Smooth muscle cell (in vitro differentiated cells): ENCODE measurements at regions not wholly inside any gene's neighbourhood (a gene's known extent, or its start where the extent isn't known, plus 50 kb on each side); places are given as distances from the start of the nearest gene placed in this dataset.

Experiments
- DNase-seq: peaks from one replicate; lab custom pipeline; 2025; ENCODE audit not compliant: unreplicated experiment; lab: John Stamatoyannopoulos, UW
- H2AFZ ChIP-seq: fragments of 200-600 bp; sonication (generic); 2 replicates; pipeline ENCODE4 v1.6.0; 2016; ENCODE audit warnings: antibody characterized with exemption, low read depth, mild to moderate bottlenecking
- H3F3A ChIP-seq: fragments of 200-600 bp; sonication (generic); 2 replicates; pipeline ENCODE4 v1.6.0; 2017; ENCODE audit warnings: antibody characterized with exemption, low read depth
- H3K27ac ChIP-seq: fragments of 200-600 bp; sonication (generic); 2 replicates; pipeline ENCODE4 v1.5.1; 2016; ENCODE audit warnings: low read depth, mild to moderate bottlenecking
- H3K27me3 ChIP-seq: fragments of 200-600 bp; sonication (generic); 2 replicates; pipeline ENCODE4 v1.6.1; 2016; ENCODE audit warnings: low read depth, mild to moderate bottlenecking
- H3K36me3 ChIP-seq: fragments of 200-600 bp; sonication (generic); 2 replicates; pipeline ENCODE4 v1.5.1; 2016; ENCODE audit warnings: low read depth
- H3K4me1 ChIP-seq: fragments of 200-600 bp; sonication (generic); 2 replicates; pipeline ENCODE4 v1.5.1; 2016; ENCODE audit warnings: low read depth
- H3K4me2 ChIP-seq: fragments of 200-600 bp; sonication (generic); 2 replicates; pipeline ENCODE4 v1.6.0; 2016; ENCODE audit warnings: mild to moderate bottlenecking
- H3K4me3 ChIP-seq: fragments of 200-600 bp; sonication (generic); 2 replicates; pipeline ENCODE4 v1.5.1; 2016; ENCODE audit warnings: mild to moderate bottlenecking
- H3K79me2 ChIP-seq: fragments of 200-600 bp; sonication (generic); 2 replicates; pipeline ENCODE4 v1.6.0; 2016; ENCODE audit warnings: low read depth, mild to moderate bottlenecking
- H3K9ac ChIP-seq: fragments of 200-600 bp; sonication (generic); 2 replicates; pipeline ENCODE4 v1.6.0; 2016; ENCODE audit warnings: low read depth
- H3K9me3 ChIP-seq: fragments of 200-600 bp; sonication (generic); replicated peaks from 2 replicates; pipeline ENCODE4 v1.5.1; 2016; ENCODE audit warnings: low read depth
- H4K20me1 ChIP-seq: fragments of 200-600 bp; sonication (generic); 2 replicates; pipeline ENCODE4 v1.6.0; 2016; ENCODE audit warnings: low read depth
- WGBS: methylation state at CpG from one replicate; pipeline ENCODE4 v1.1.7; 2016; ENCODE audit warnings: low lambda C conversion rate; 5-methylcytosine and 5-hydroxymethylcytosine counted together
- TF ChIP-seq, protein P1 (sequence below): fragments of 200-600 bp; sonication (generic); IDR thresholded peaks from 2 replicates; pipeline ENCODE4 v1.5.1; 2017; ENCODE audit warnings: borderline replicate concordance, mild to moderate bottlenecking, antibody characterized with exemption; ENCODE audit not compliant: insufficient read depth, poor library complexity, severe bottlenecking

DNA sequence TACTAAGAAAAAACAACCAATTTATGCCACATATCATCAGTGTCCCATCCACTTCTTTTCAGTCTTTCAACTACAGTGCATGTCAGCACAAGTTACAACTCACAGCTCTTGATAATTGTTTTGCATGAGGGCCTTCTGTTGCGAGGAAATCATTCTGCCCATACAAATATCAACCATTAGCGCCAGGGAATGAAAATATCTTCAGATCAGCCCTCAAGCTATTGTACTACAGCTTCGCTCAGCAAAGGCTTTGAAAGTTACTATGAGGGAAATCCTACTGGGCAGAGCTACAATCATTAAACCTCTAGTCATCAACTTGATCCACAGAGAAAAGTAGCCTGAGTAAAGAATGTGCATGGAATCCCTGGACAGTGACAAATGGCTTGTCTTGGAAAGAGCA lies 1023.6 kb upstream of the HS3ST1 start:
- WGBS: 78% methylated on average over 3 of the region's 3 CpGs
- no peak overlapping the region for H2AFZ ChIP-seq
- H3K9ac ChIP-seq: no peak overlapping the region
- no peak overlapping the region for H3K4me2 ChIP-seq
- no peaks in the 10 kb centered on the region for H3K79me2 ChIP-seq
- no peaks in the 10 kb centered on the region for H3F3A ChIP-seq
- H3K9me3 ChIP-seq: no peaks in the 10 kb centered on the region
- H3K4me1 ChIP-seq: no peaks in the 10 kb centered on the region
- no peaks in the 10 kb centered on the region for H3K36me3 ChIP-seq
- DNase-seq: no peak
- H3K27me3 ChIP-seq: no peaks in the 10 kb centered on the region
- H4K20me1 ChIP-seq: no peaks in the 10 kb centered on the region
- TF ChIP-seq, protein P1, sequence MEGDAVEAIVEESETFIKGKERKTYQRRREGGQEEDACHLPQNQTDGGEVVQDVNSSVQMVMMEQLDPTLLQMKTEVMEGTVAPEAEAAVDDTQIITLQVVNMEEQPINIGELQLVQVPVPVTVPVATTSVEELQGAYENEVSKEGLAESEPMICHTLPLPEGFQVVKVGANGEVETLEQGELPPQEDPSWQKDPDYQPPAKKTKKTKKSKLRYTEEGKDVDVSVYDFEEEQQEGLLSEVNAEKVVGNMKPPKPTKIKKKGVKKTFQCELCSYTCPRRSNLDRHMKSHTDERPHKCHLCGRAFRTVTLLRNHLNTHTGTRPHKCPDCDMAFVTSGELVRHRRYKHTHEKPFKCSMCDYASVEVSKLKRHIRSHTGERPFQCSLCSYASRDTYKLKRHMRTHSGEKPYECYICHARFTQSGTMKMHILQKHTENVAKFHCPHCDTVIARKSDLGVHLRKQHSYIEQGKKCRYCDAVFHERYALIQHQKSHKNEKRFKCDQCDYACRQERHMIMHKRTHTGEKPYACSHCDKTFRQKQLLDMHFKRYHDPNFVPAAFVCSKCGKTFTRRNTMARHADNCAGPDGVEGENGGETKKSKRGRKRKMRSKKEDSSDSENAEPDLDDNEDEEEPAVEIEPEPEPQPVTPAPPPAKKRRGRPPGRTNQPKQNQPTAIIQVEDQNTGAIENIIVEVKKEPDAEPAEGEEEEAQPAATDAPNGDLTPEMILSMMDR: no peak
- no peak overlapping the region for H3K4me3 ChIP-seq
- no peak overlapping the region for H3K27ac ChIP-seq

DNA sequence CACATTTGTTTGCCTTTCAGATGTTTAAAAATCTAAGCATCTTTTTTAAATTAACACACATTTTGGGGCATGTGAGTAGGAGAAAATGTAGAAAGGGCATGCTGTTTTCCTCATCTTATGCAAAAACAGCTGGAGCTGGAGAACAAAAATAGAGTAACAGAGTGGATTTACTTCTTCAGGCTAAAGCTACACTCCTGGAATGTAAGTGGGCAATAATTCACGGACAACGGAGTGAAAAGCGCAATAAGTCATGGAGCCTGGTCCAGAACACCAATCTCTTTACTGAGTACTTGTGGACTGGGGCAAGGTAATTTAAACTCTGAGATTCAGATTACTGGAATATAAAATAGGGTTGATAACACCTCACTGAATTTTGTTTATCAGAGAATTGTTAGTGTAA lies 1018.8 kb upstream of the HS3ST1 start:
- TF ChIP-seq, protein P1: no peak
- no peak for DNase-seq
- WGBS: 52% methylated on average over 3 of the region's 3 CpGs
- no peaks in the 10 kb centered on the region for H3K9me3 ChIP-seq
- no peak overlapping the region for H3K4me2 ChIP-seq
- H2AFZ ChIP-seq: no peak overlapping the region
- no peaks in the 10 kb centered on the region for H3K4me1 ChIP-seq
- no peaks in the 10 kb centered on the region for H4K20me1 ChIP-seq
- H3K27ac ChIP-seq: no peak overlapping the region
- H3K4me3 ChIP-seq: no peak overlapping the region
- H3K79me2 ChIP-seq: no peaks in the 10 kb centered on the region
- no peaks in the 10 kb centered on the region for H3K36me3 ChIP-seq
- H3K9ac ChIP-seq: no peak overlapping the region
- peaks cover 9% of the 10 kb centered on the region for H3K27me3 ChIP-seq
- no peaks in the 10 kb centered on the region for H3F3A ChIP-seq

DNA sequence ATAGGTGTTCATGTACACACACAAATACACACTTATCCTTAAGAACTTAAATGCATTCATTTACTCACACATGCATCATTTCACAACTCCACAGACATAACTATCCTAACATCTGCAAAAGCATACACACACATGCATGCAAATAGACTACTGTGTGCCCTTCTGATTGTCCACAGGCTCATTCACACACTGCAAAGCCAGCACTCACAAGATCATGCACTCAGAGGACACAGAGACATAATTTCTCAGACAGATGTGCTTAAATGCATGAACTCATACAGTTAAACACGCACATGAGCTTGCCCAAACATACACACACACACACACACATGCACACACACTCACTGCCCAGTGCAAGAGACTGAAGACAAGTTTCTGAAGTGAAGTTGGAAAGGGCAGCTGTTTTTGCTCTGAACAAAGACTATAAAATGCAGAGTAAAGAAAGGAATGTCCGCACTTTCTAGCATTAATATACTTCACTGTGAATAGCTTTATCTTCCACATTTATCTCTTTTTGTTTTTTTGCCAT lies 1018.0 kb upstream of the HS3ST1 start:
- Histone ChIP-seq H3K4me2 (peak overlapping the region; percentile 13), H3K9me3 (no peaks in the 10 kb centered on the region), H3K4me1 (no peaks in the 10 kb centered on the region), H3K79me2 (no peaks in the 10 kb centered on the region), H3K27me3 (peaks cover 10% of the 10 kb centered on the region), H3F3A (no peaks in the 10 kb centered on the region), H3K27ac (no peak overlapping the region), H3K9ac (no peak overlapping the region), H3K4me3 (no peak overlapping the region), H4K20me1 (no peaks in the 10 kb centered on the region), H2AFZ (peak overlapping the region; percentile 17), H3K36me3 (no peaks in the 10 kb centered on the region)
- TF ChIP-seq, protein P1: no peak
- DNase-seq: no peak
- 47% methylated on average over 2 of the region's 2 CpGs for WGBS

DNA sequence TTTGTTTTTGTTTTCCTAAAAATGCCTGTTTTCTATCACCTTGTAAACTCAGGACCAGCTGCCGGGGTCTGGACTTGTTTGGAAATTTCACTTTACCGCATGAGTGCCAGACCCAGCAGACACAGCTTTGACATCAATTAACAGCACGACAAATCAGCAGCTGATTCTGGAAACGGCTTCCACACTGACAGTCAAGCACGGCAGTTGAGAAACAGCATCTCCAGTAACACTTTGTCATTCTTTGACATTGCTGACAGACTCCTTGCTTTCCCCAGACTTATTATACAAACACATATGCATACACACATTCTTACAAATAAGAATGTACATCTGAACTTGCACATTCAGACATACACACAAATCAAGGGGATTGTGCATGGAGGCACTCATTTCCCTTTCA lies 1017.6 kb upstream of the HS3ST1 start:
- Histone ChIP-seq H2AFZ (peak overlapping the region; percentile 17), H3F3A (no peaks in the 10 kb centered on the region), H3K4me2 (peak overlapping the region; percentile 13), H4K20me1 (no peaks in the 10 kb centered on the region), H3K36me3 (no peaks in the 10 kb centered on the region), H3K27me3 (peaks cover 10% of the 10 kb centered on the region), H3K9me3 (no peaks in the 10 kb centered on the region), H3K27ac (no peak overlapping the region), H3K79me2 (no peaks in the 10 kb centered on the region), H3K4me1 (no peaks in the 10 kb centered on the region), H3K9ac (no peak overlapping the region), H3K4me3 (no peak overlapping the region)
- WGBS: 3% methylated on average over 5 of the region's 5 CpGs
- peak; percentile 1 for DNase-seq
- TF ChIP-seq, protein P1: no peak
